ENCODE measurements at regions not wholly inside any gene's neighbourhood (a gene's known extent, or its start where the extent isn't known, plus 50 kb on each side); places are given as distances from the start of the nearest gene placed in this dataset.

DNA sequence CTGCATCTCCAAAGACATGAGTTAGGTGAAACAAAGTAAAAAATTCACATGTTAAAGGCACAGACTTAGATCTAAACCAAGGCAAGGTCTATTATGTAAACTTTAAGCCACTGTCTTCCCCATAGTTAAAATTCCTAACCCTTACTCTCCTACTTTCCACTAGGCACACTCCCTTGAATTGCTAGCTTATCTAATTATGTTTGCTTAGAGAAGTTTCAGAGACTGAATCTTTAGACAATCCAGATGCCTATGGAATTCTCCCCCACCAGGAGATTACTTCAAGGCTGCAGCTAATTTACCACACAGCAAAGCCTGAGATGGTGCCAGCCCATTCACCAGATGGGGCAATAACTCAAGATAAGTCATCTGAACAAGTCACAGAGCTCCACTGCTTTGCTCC is 803.1 kb upstream of the COX7C start:
- no peak for TF ChIP-seq POLR2A (IDR thresholded peaks at IDR 0.05)
- TF ChIP-seq POLR2AphosphoS5 (IDR thresholded peaks at IDR 0.05), result no peak
